ENCODE measurements at regions not wholly inside any gene's neighbourhood (a gene's known extent, or its start where the extent isn't known, plus 50 kb on each side); places are given as distances from the start of the nearest gene placed in this dataset.

GRCh38 chr2:128625963-128626759, 307.5 kb upstream of the HS6ST1 start:
- H3K27me3 ChIP-seq: no peaks in the 10 kb centered on the region
- H3K27ac ChIP-seq: no peak overlapping the region
- no peaks in the 10 kb centered on the region for H3K36me3 ChIP-seq
- DNase-seq: no peak
- ATAC-seq: no peak
- intact Hi-C loops (cut with DNase I; ENCODE audit: low total_unique reads) (no loop called here), in situ Hi-C loops (cut with MboI; ENCODE audit: low sequenced_read_pairs in 4 of 4) (no loop called here)
- no peaks in the 10 kb centered on the region for H3K4me1 ChIP-seq
- H3K4me3 ChIP-seq: no peak overlapping the region
- H3K9me3 ChIP-seq: no peaks in the 10 kb centered on the region
- TF ChIP-seq, protein P1, sequence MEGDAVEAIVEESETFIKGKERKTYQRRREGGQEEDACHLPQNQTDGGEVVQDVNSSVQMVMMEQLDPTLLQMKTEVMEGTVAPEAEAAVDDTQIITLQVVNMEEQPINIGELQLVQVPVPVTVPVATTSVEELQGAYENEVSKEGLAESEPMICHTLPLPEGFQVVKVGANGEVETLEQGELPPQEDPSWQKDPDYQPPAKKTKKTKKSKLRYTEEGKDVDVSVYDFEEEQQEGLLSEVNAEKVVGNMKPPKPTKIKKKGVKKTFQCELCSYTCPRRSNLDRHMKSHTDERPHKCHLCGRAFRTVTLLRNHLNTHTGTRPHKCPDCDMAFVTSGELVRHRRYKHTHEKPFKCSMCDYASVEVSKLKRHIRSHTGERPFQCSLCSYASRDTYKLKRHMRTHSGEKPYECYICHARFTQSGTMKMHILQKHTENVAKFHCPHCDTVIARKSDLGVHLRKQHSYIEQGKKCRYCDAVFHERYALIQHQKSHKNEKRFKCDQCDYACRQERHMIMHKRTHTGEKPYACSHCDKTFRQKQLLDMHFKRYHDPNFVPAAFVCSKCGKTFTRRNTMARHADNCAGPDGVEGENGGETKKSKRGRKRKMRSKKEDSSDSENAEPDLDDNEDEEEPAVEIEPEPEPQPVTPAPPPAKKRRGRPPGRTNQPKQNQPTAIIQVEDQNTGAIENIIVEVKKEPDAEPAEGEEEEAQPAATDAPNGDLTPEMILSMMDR (IDR thresholded peaks at IDR 0.05 in 4 of 5, conservative IDR thresholded peaks at IDR 0.05 in 1 of 5): no peak
- TF ChIP-seq POLR2A (IDR thresholded peaks at IDR 0.05): no peak

GRCh38 chr2:128626760-128627511, 308.3 kb upstream of the HS6ST1 start:
- no peak for DNase-seq
- Histone ChIP-seq H3K27ac (no peak overlapping the region), H3K27me3 (no peaks in the 10 kb centered on the region), H3K9me3 (no peaks in the 10 kb centered on the region), H3K36me3 (no peaks in the 10 kb centered on the region), H3K4me3 (no peak overlapping the region), H3K4me1 (no peaks in the 10 kb centered on the region)
- no peak for ATAC-seq
- intact Hi-C loops (cut with DNase I; ENCODE audit: low total_unique reads): no loop called here
- in situ Hi-C loops (cut with MboI; ENCODE audit: low sequenced_read_pairs in 4 of 4): no loop called here
- no peak for TF ChIP-seq POLR2A (IDR thresholded peaks at IDR 0.05)
- TF ChIP-seq, protein P1 (IDR thresholded peaks at IDR 0.05 in 4 of 5, conservative IDR thresholded peaks at IDR 0.05 in 1 of 5): no peak

- no peak overlapping the region for H3K27ac ChIP-seq
- in situ Hi-C loops (cut with MboI; ENCODE audit: low sequenced_read_pairs in 4 of 4): no loop called here
- ATAC-seq (no peak), DNase-seq (no peak)
- H3K4me1 ChIP-seq: no peaks in the 10 kb centered on the region
- H3K4me3 ChIP-seq: no peak overlapping the region
- intact Hi-C loops (cut with DNase I; ENCODE audit: low total_unique reads): no loop called here
- no peaks in the 10 kb centered on the region for H3K27me3 ChIP-seq
- TF ChIP-seq POLR2A (IDR thresholded peaks at IDR 0.05): no peak
- TF ChIP-seq, protein P1 (IDR thresholded peaks at IDR 0.05 in 4 of 5, conservative IDR thresholded peaks at IDR 0.05 in 1 of 5): no peak
- no peaks in the 10 kb centered on the region for H3K9me3 ChIP-seq
- H3K36me3 ChIP-seq: no peaks in the 10 kb centered on the region
These were observed 309.5 kb upstream of the HS6ST1 start for GRCh38 chr2:128628206-128628605.

DNA sequence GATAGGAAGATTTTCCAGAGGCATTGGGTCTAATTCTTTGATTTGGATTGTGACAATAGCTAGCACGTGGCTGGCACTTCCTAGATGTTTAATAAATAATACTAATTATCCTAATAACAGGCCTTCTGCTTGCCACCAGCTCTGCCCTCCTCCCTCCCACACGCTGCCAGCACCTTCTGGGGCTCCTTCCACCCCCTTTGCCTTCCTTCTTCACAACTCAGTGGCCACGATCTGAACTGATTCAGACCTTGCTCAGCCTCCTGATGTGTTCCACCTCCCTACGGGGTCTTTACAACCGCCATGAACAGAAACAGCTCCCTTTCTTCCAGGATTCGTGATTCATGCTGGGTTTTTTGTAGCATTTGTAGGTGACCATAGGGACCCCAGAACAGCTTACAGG, 310.3 kb upstream of the HS6ST1 start:
- H3K36me3 ChIP-seq: no peaks in the 10 kb centered on the region
- no peak overlapping the region for H3K4me3 ChIP-seq
- intact Hi-C loops (cut with DNase I; ENCODE audit: low total_unique reads): no loop called here
- in situ Hi-C loops (cut with MboI; ENCODE audit: low sequenced_read_pairs in 4 of 4): no loop called here
- H3K9me3 ChIP-seq: no peaks in the 10 kb centered on the region
- no peaks in the 10 kb centered on the region for H3K27me3 ChIP-seq
- H3K27ac ChIP-seq: no peak overlapping the region
- ATAC-seq (no peak), DNase-seq (no peak)
- TF ChIP-seq, protein P1 (IDR thresholded peaks at IDR 0.05 in 4 of 5, conservative IDR thresholded peaks at IDR 0.05 in 1 of 5): no peak
- no peak for TF ChIP-seq POLR2A (IDR thresholded peaks at IDR 0.05)
- no peaks in the 10 kb centered on the region for H3K4me1 ChIP-seq
